ENCODE measurements at regions not wholly inside any gene's neighbourhood (a gene's known extent, or its start where the extent isn't known, plus 50 kb on each side); places are given as distances from the start of the nearest gene placed in this dataset.

DNA sequence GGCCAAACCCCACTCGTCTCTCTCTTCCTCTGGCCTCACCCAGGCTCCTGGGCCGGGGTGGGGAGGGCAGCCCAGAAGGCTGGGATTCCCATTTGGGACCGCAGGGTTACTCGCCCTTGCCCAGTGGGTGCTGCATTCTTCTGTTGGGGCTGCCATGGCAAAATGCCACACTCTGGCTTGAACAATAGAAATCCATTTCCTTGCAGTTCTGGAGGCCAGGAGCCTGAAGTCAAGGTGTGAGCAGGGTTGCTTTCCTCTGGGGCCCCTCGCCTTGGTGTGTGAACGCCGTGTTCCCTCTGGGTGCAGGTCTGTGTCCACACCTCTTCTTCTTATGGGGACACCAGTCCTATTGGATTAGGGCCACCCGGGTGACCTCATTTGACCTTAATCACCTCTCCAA, 105.8 kb upstream of the GSE1 start:
- no peak for TF ChIP-seq POLR2AphosphoS5 (IDR thresholded peaks at IDR 0.05; ENCODE audit: low read depth, low read length)
- no peak for TF ChIP-seq REST (IDR thresholded peaks at IDR 0.05; ENCODE audit: insufficient read depth in 1 of 2, low read depth in 2 of 2, low read length in 2 of 2)
- no peak for TF ChIP-seq TAF1 (IDR thresholded peaks at IDR 0.05; ENCODE audit: borderline replicate concordance, insufficient read depth, low read length)
- TF ChIP-seq SIN3A (IDR thresholded peaks at IDR 0.05; ENCODE audit: borderline replicate concordance, insufficient read depth, low read length): no peak
